ENCODE measurements at regions not wholly inside any gene's neighbourhood (a gene's known extent, or its start where the extent isn't known, plus 50 kb on each side); places are given as distances from the start of the nearest gene placed in this dataset.

GRCh38 chr6:156190270-156190669 is 586.9 kb upstream of the ARID1B start:
- no peak for DNase-seq
- H3K4me3 ChIP-seq (ENCODE audit: low read depth, low read length): no peak overlapping the region

GRCh38 chr6:156189714-156190113 is 587.5 kb upstream of the ARID1B start:
- Histone ChIP-seq H3K27ac (no peak overlapping the region), H3K36me3 (no peaks in the 10 kb centered on the region), H3K9me3 (ENCODE audit: severe bottlenecking) (no peaks in the 10 kb centered on the region), H3K4me3 (ENCODE audit: low read depth, low read length) (no peak overlapping the region), H3K27me3 (ENCODE audit: insufficient read depth, low read depth, severe bottlenecking) (no peaks in the 10 kb centered on the region)
- no peak for TF ChIP-seq CTCF (IDR thresholded peaks at IDR 0.05; ENCODE audit: low read depth, low read length)
- no peak for DNase-seq

More at GRCh38 chr6:156190270-156190669, 586.9 kb upstream of the ARID1B start:
- Histone ChIP-seq H3K9me3 (ENCODE audit: severe bottlenecking) (no peaks in the 10 kb centered on the region), H3K36me3 (no peaks in the 10 kb centered on the region), H3K27me3 (ENCODE audit: insufficient read depth, low read depth, severe bottlenecking) (no peaks in the 10 kb centered on the region), H3K27ac (no peak overlapping the region)
- TF ChIP-seq CTCF (IDR thresholded peaks at IDR 0.05; ENCODE audit: low read depth, low read length): no peak

GRCh38 chr6:156189195-156189594 is 588.0 kb upstream of the ARID1B start:
- Histone ChIP-seq H3K4me3 (ENCODE audit: low read depth, low read length) (no peak overlapping the region), H3K9me3 (ENCODE audit: severe bottlenecking) (no peaks in the 10 kb centered on the region), H3K36me3 (no peaks in the 10 kb centered on the region), H3K27ac (no peak overlapping the region), H3K27me3 (ENCODE audit: insufficient read depth, low read depth, severe bottlenecking) (no peaks in the 10 kb centered on the region)
- no peak for DNase-seq
- no peak for TF ChIP-seq CTCF (IDR thresholded peaks at IDR 0.05; ENCODE audit: low read depth, low read length)

GRCh38 chr6:156185113-156185512 is 592.1 kb upstream of the ARID1B start:
- no peak for TF ChIP-seq CTCF (IDR thresholded peaks at IDR 0.05; ENCODE audit: low read depth, low read length)
- DNase-seq: no peak
- Histone ChIP-seq H3K27ac (no peak overlapping the region), H3K27me3 (ENCODE audit: insufficient read depth, low read depth, severe bottlenecking) (no peaks in the 10 kb centered on the region), H3K4me3 (ENCODE audit: low read depth, low read length) (no peak overlapping the region), H3K36me3 (no peaks in the 10 kb centered on the region), H3K9me3 (ENCODE audit: severe bottlenecking) (no peaks in the 10 kb centered on the region)

- TF ChIP-seq CTCF (IDR thresholded peaks at IDR 0.05; ENCODE audit: low read depth, low read length): no peak
- no peaks in the 10 kb centered on the region for H3K27me3 ChIP-seq (ENCODE audit: insufficient read depth, low read depth, severe bottlenecking)
- no peak overlapping the region for H3K27ac ChIP-seq
- H3K4me3 ChIP-seq (ENCODE audit: low read depth, low read length): no peak overlapping the region
- H3K9me3 ChIP-seq (ENCODE audit: severe bottlenecking): no peaks in the 10 kb centered on the region
- H3K36me3 ChIP-seq: no peaks in the 10 kb centered on the region
- DNase-seq: no peak
These were observed 593.5 kb upstream of the ARID1B start for GRCh38 chr6:156183678-156184077.

GRCh38 chr6:156182356-156182755 is 594.8 kb upstream of the ARID1B start:
- TF ChIP-seq CTCF (IDR thresholded peaks at IDR 0.05; ENCODE audit: low read depth, low read length): no peak
- Histone ChIP-seq H3K4me3 (ENCODE audit: low read depth, low read length) (no peak overlapping the region), H3K36me3 (no peaks in the 10 kb centered on the region), H3K9me3 (ENCODE audit: severe bottlenecking) (no peaks in the 10 kb centered on the region), H3K27me3 (ENCODE audit: insufficient read depth, low read depth, severe bottlenecking) (no peaks in the 10 kb centered on the region), H3K27ac (no peak overlapping the region)
- no peak for DNase-seq

All from WERI-Rb-1 (cell line).